Stomach (tissue), 8 donors: ENCODE measurements at regions not wholly inside any gene's neighbourhood (a gene's known extent, or its start where the extent isn't known, plus 50 kb on each side); places are given as distances from the start of the nearest gene placed in this dataset.

ENCODE experiments used
- DNase-seq, 2 donors: peaks; one replicate each; pipeline versions ENCODE4 v3.0.0 to v3.0.0-alpha.2; 2013 to 2019
- H3K27ac ChIP-seq, 5 donors: fragments of 200-600 bp in 4 of 5; sonication (generic) in 4 of 5; one replicate each; pipeline ENCODE4 v1.5.1; 2013 to 2019; ENCODE audit warnings: mild to moderate bottlenecking in 1 of 5, moderate library complexity in 1 of 5
- H3K27me3 ChIP-seq, 3 donors: fragments of 200-600 bp; sonication (generic); one replicate each; pipeline ENCODE4 v1.5.1; 2017 to 2019; ENCODE audit warnings: mixed run types in 1 of 3
- H3K36me3 ChIP-seq, 4 donors: fragments of 200-600 bp; sonication (generic); 1 replicate in 3 of 4; 2 replicates in 1 of 4; pipeline ENCODE4 v1.5.1; 2016 to 2019
- H3K4me1 ChIP-seq, 4 donors: fragments of 200-600 bp; sonication (generic); one replicate each; pipeline ENCODE4 v1.5.1; 2016 to 2019
- H3K4me3 ChIP-seq, 4 donors: fragments of 200-600 bp; sonication (generic) in 3 of 4; one replicate each; pipeline ENCODE4 v1.5.1; 2016 to 2019; ENCODE audit warnings: mild to moderate bottlenecking in 1 of 4
- H3K9me3 ChIP-seq, 4 donors: fragments of 200-600 bp; sonication (generic); one replicate each; pipeline ENCODE4 v1.5.1; 2016 to 2019
- EP300 ChIP-seq: sonication (generic); formaldehyde crosslinking; IDR thresholded peaks from one replicate; pipeline ENCODE4 v1.6.1; 2017; ENCODE audit warnings: antibody characterized with exemption
- POLR2A ChIP-seq, 4 donors: fragments of 450-650 bp; IDR thresholded peaks; one replicate each; pipeline ENCODE4 v1.6.1; 2016; ENCODE audit warnings: antibody characterized with exemption in 4 of 4, control low read depth in 2 of 4, mild to moderate bottlenecking in 1 of 4, moderate library complexity in 1 of 4
- POLR2AphosphoS5 ChIP-seq, 3 donors: sonication (generic); formaldehyde crosslinking; IDR thresholded peaks; one replicate each; pipeline ENCODE4 v1.6.1; 2016; ENCODE audit warnings: antibody characterized with exemption in 3 of 3
- WGBS, 5 donors: extraction: QIAGEN DNeasy Blood & Tissue Kit in 3 of 5; methylation state at CpG; one replicate each; pipeline versions ENCODE4 v1.1.5 to v1.1.7; 2013 to 2018; 5-methylcytosine and 5-hydroxymethylcytosine counted together
- intact Hi-C: fragments of 100-400 bp; cut with DNase I; formaldehyde crosslinking; loops from one replicate; pipeline ENCODE4 v1.15.1; 2023; ENCODE audit warnings: low total_unique reads
- TF ChIP-seq, protein P1 (sequence below), 7 experiments: fragments of 450-650 bp in 4 of 7; fragments of 200-600 bp in 3 of 7; sonication (generic) in 3 of 7; IDR thresholded peaks; one replicate each; pipeline ENCODE4 v1.5.1; 2016 to 2019; ENCODE audit warnings: antibody characterized with exemption in 7 of 7, control low read depth in 2 of 7, mild to moderate bottlenecking in 1 of 7
- donor health status: healthy with polysubstance abuse.
- donor health status: Bipolar disorder and iron deficiency.
- donor health status: healthy.

DNA sequence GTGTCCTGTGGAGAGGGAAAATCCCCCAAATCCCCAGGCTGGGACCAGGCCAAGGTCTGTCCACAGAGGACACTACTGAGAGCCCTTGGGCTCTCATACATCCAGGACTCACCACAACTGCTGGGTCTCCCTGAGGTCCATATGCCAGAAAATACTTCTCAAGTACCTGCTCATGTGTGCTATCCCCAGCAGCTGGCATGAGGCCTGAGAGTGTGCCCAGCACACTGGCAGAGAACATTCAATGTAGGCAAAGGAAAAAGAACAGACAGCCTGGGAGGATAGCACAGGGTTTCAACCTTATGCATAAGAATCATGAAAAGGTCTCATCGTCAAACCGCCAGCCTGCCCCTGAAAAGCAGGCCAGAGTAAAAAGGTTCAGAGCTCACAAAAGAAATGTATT, 154.1 kb upstream of the TAS2R1 start:
- no peak for TF ChIP-seq POLR2A (IDR thresholded peaks at IDR 0.05)
- TF ChIP-seq EP300 = no peak
- TF ChIP-seq POLR2AphosphoS5 (IDR thresholded peaks at IDR 0.05) = no peak
- TF ChIP-seq, protein P1, sequence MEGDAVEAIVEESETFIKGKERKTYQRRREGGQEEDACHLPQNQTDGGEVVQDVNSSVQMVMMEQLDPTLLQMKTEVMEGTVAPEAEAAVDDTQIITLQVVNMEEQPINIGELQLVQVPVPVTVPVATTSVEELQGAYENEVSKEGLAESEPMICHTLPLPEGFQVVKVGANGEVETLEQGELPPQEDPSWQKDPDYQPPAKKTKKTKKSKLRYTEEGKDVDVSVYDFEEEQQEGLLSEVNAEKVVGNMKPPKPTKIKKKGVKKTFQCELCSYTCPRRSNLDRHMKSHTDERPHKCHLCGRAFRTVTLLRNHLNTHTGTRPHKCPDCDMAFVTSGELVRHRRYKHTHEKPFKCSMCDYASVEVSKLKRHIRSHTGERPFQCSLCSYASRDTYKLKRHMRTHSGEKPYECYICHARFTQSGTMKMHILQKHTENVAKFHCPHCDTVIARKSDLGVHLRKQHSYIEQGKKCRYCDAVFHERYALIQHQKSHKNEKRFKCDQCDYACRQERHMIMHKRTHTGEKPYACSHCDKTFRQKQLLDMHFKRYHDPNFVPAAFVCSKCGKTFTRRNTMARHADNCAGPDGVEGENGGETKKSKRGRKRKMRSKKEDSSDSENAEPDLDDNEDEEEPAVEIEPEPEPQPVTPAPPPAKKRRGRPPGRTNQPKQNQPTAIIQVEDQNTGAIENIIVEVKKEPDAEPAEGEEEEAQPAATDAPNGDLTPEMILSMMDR (IDR thresholded peaks at IDR 0.05) = no peak
- no peaks in the 10 kb centered on the region for H3K27me3 ChIP-seq
- intact Hi-C loops = no loop called here
- H3K27ac ChIP-seq = no peak overlapping the region
- no peak overlapping the region for H3K4me3 ChIP-seq
- H3K9me3 ChIP-seq = peaks cover 0 to 7% (median 0%) of the 10 kb centered on the region in 4 donors
- no peaks in the 10 kb centered on the region for H3K36me3 ChIP-seq
- DNase-seq = no peak
- H3K4me1 ChIP-seq = no peaks in the 10 kb centered on the region
- whole genome bisulfite sequencing, 5 donors = 93 to 100% (median 100%) methylated on average over 2 of the region's 2 CpGs

DNA sequence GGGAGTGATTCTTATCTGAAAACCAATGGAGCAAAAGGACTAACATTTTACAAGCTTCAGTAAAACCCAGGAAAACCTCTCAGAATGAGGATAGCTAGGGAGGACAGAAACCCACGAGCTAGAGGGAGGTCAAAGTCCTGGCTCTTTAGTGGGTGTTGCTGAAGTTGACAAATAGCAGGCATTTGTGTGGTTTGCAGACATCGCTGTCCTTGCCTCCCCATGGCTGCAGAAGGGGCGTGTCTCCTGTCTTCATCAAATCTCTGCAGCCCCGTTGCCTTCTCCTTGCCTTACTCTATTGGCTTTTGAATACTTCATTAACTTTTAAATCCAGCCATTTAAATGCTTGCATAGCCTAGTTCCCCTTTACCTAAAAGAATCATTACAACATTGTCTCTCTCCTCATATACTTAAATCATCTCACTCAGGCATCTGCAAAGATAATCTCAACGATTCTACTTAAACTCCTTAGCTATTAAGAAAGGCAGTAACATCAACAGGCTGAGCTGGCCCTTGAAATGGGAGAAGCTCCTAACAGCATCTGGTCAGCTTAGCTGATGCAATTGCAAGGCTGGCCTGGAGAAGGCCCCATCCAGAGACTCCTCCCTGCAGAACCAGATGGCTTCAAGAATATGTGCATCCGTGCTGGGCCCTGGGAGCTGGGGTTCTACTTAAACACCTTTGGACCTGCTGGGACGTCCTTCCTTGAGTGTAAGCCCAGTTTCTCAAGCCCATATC, 152.8 kb upstream of the TAS2R1 start:
- intact Hi-C loops = no loop called here
- no peaks in the 10 kb centered on the region for H3K27me3 ChIP-seq
- H3K9me3 ChIP-seq = peaks cover 0 to 11% (median 0%) of the 10 kb centered on the region in 4 donors
- 22 to 37% (median 25%) methylated on average over 7 of the region's 7 CpGs for WGBS, 5 donors
- H3K27ac ChIP-seq = no peak overlapping the region
- H3K36me3 ChIP-seq = no peaks in the 10 kb centered on the region
- DNase-seq = peak in 1 of 2 donors; percentile 39
- TF ChIP-seq EP300 (no peak), POLR2AphosphoS5 (IDR thresholded peaks at IDR 0.05) (no peak), POLR2A (IDR thresholded peaks at IDR 0.05) (no peak)
- TF ChIP-seq, protein P1 (IDR thresholded peaks at IDR 0.05) = no peak
- H3K4me3 ChIP-seq = no peak overlapping the region
- H3K4me1 ChIP-seq = no peaks in the 10 kb centered on the region

DNA sequence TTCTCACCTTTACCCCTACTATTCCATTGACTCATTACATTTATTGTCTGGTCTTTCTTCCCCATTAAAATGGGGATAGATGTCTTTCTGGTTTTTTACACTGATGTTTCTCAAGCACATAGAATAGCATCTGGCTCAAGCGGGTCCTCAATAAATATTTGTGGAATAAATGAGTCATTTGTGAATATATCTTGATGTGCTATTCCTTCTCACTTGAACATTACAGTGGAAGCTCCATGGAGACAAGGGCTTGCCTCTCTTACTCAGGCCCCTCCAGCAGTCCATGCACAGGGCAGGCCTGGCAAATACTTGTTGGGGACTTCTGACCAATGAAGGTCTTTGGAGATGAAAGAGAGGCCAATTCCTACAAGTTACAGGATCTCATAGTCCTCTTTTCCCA, 151.7 kb upstream of the TAS2R1 start:
- Histone ChIP-seq H3K27me3 (no peaks in the 10 kb centered on the region), H3K4me1 (no peaks in the 10 kb centered on the region), H3K27ac (no peak overlapping the region), H3K9me3 (peaks cover 0 to 11% (median 0%) of the 10 kb centered on the region in 4 donors), H3K36me3 (no peaks in the 10 kb centered on the region), H3K4me3 (no peak overlapping the region)
- intact Hi-C loops = no loop called here
- no peak for DNase-seq
- no peak for TF ChIP-seq POLR2A (IDR thresholded peaks at IDR 0.05)
- TF ChIP-seq POLR2AphosphoS5 (IDR thresholded peaks at IDR 0.05) = no peak
- TF ChIP-seq, protein P1 (IDR thresholded peaks at IDR 0.05) = no peak
- TF ChIP-seq EP300 = no peak
- WGBS, 5 donors = 50 to 74% (median 70%) methylated on average over 1 of the region's 1 CpG

DNA sequence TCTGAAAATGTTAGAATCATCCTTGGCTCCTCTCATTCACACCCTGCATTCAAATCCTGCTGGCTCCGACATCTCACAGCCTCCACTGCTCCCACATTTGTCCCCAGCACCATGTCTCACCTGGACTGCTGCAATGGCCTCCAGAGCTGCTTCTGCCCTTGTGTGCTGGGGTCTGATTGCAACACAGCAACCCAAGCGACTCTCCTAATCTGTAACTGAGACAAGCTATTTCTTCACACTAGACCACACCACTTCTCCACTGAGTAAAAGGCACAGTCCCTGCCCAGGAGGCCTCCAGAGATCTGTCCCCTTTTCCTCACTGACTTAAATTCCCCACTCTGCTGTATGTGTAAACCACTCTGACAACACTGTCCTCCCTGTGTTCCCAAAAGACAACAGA, 151.1 kb upstream of the TAS2R1 start:
- H3K27me3 ChIP-seq = no peaks in the 10 kb centered on the region
- WGBS, 5 donors = 58 to 75% (median 60%) methylated on average over 2 of the region's 2 CpGs
- H3K27ac ChIP-seq = no peak overlapping the region
- H3K36me3 ChIP-seq = no peaks in the 10 kb centered on the region
- H3K4me3 ChIP-seq = no peak overlapping the region
- no peak for DNase-seq
- H3K4me1 ChIP-seq = no peaks in the 10 kb centered on the region
- TF ChIP-seq POLR2AphosphoS5 (IDR thresholded peaks at IDR 0.05) (no peak), POLR2A (IDR thresholded peaks at IDR 0.05) (no peak), EP300 (no peak)
- TF ChIP-seq, protein P1 (IDR thresholded peaks at IDR 0.05) = no peak
- intact Hi-C loops = no loop called here
- peaks cover 0 to 11% (median 0%) of the 10 kb centered on the region in 4 donors for H3K9me3 ChIP-seq
